ENCODE measurements at regions not wholly inside any gene's neighbourhood (a gene's known extent, or its start where the extent isn't known, plus 50 kb on each side); places are given as distances from the start of the nearest gene placed in this dataset.

DNA sequence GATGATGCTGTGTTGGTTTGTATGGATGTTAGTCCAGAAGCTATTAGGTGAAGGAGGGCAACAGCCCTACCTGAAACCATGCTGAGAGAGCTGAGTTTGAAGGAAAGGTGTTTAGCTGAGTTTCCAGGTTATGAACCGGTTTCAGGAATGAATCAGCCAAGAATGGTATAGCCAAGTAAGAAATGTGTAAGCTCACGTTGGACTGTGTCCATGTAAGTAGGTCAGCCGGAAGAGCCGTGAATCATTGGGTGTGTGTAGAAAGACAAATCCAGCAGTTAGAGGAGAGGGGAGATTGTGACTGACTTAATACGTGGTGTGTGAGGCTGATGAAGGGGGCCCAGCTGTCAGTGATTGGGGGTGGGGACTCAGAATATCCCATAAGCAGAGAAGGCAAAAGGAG, 77.2 kb upstream of the SPIN4 start:
- Histone ChIP-seq H3K9me2 (ENCODE audit: insufficient read depth, low read length) (no peaks in the 10 kb centered on the region), H4K20me1 (ENCODE audit: insufficient read depth) (no peaks in the 10 kb centered on the region), H2AFZ (ENCODE audit: low read depth, low read length) (no peak overlapping the region), H3K9ac (ENCODE audit: low read length) (no peak overlapping the region), H3K36me3 (ENCODE audit: insufficient read depth, low read length) (no peaks in the 10 kb centered on the region), H3K79me2 (replicated peaks; ENCODE audit: insufficient read depth, low read length) (no peaks in the 10 kb centered on the region), H3F3A (ENCODE audit: insufficient read depth, low read length, poor library complexity, severe bottlenecking) (no peaks in the 10 kb centered on the region), H3K4me2 (ENCODE audit: low read length) (no peak overlapping the region), H3K4me3 (ENCODE audit: low read length) (no peak overlapping the region), H3K27me3 (ENCODE audit: insufficient read depth, low read depth, low read length) (no peaks in the 10 kb centered on the region), H3K27ac (ENCODE audit: low read length) (no peak overlapping the region), H3K9me3 (ENCODE audit: low read length) (no peaks in the 10 kb centered on the region)
- TF ChIP-seq SMC3 (conservative IDR thresholded peaks at IDR 0.05; ENCODE audit: poor library complexity) (no peak), EZH2 (IDR thresholded peaks at IDR 0.05; ENCODE audit: borderline replicate concordance, insufficient read depth, low read length, poor library complexity, severe bottlenecking) (no peak), RAD21 (conservative IDR thresholded peaks at IDR 0.05) (no peak), TAF1 (IDR thresholded peaks at IDR 0.05; ENCODE audit: low read depth) (no peak), POLR2AphosphoS5 (IDR thresholded peaks at IDR 0.05) (no peak)
- TF ChIP-seq, protein P1, sequence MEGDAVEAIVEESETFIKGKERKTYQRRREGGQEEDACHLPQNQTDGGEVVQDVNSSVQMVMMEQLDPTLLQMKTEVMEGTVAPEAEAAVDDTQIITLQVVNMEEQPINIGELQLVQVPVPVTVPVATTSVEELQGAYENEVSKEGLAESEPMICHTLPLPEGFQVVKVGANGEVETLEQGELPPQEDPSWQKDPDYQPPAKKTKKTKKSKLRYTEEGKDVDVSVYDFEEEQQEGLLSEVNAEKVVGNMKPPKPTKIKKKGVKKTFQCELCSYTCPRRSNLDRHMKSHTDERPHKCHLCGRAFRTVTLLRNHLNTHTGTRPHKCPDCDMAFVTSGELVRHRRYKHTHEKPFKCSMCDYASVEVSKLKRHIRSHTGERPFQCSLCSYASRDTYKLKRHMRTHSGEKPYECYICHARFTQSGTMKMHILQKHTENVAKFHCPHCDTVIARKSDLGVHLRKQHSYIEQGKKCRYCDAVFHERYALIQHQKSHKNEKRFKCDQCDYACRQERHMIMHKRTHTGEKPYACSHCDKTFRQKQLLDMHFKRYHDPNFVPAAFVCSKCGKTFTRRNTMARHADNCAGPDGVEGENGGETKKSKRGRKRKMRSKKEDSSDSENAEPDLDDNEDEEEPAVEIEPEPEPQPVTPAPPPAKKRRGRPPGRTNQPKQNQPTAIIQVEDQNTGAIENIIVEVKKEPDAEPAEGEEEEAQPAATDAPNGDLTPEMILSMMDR (IDR thresholded peaks at IDR 0.05; ENCODE audit: poor library complexity, severe bottlenecking), result no peak
- TF ChIP-seq, protein P2, sequence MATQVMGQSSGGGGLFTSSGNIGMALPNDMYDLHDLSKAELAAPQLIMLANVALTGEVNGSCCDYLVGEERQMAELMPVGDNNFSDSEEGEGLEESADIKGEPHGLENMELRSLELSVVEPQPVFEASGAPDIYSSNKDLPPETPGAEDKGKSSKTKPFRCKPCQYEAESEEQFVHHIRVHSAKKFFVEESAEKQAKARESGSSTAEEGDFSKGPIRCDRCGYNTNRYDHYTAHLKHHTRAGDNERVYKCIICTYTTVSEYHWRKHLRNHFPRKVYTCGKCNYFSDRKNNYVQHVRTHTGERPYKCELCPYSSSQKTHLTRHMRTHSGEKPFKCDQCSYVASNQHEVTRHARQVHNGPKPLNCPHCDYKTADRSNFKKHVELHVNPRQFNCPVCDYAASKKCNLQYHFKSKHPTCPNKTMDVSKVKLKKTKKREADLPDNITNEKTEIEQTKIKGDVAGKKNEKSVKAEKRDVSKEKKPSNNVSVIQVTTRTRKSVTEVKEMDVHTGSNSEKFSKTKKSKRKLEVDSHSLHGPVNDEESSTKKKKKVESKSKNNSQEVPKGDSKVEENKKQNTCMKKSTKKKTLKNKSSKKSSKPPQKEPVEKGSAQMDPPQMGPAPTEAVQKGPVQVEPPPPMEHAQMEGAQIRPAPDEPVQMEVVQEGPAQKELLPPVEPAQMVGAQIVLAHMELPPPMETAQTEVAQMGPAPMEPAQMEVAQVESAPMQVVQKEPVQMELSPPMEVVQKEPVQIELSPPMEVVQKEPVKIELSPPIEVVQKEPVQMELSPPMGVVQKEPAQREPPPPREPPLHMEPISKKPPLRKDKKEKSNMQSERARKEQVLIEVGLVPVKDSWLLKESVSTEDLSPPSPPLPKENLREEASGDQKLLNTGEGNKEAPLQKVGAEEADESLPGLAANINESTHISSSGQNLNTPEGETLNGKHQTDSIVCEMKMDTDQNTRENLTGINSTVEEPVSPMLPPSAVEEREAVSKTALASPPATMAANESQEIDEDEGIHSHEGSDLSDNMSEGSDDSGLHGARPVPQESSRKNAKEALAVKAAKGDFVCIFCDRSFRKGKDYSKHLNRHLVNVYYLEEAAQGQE (IDR thresholded peaks at IDR 0.05; ENCODE audit: borderline replicate concordance), result no peak

DNA sequence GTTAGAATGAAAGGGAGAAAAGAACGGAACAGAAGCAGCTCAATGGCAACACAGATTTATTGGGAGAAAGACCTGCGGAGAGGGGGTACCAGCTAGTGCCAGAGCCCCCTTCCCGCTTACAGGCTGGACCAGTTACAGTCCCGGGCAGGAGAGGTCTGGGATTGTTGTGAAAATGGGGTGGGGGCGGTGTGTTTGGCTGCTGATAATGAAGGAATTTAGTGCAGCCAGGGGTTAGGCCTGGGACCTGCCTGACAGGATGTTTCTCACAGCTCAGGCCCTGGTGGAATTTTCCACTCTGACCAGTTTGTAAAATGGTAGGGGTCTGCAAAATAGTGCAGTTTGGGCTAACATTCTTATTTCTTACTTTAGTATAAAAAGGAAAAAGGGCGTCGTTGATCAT, 75.4 kb upstream of the SPIN4 start:
- no peak overlapping the region for H3K4me2 ChIP-seq (ENCODE audit: low read length)

More for the DNA sequence above, 75.4 kb upstream of the SPIN4 start:
- H3K79me2 ChIP-seq (replicated peaks; ENCODE audit: insufficient read depth, low read length), result no peaks in the 10 kb centered on the region
- H4K20me1 ChIP-seq (ENCODE audit: insufficient read depth), result no peaks in the 10 kb centered on the region
- no peaks in the 10 kb centered on the region for H3K9me2 ChIP-seq (ENCODE audit: insufficient read depth, low read length)
- TF ChIP-seq, protein P2 (IDR thresholded peaks at IDR 0.05; ENCODE audit: borderline replicate concordance), result no peak
- TF ChIP-seq, protein P1 (IDR thresholded peaks at IDR 0.05; ENCODE audit: poor library complexity, severe bottlenecking), result no peak
- TF ChIP-seq POLR2AphosphoS5 (IDR thresholded peaks at IDR 0.05) (no peak), TAF1 (IDR thresholded peaks at IDR 0.05; ENCODE audit: low read depth) (no peak), EP300 (conservative IDR thresholded peaks at IDR 0.05; ENCODE audit: poor library complexity, severe bottlenecking) (no peak), MXI1 (conservative IDR thresholded peaks at IDR 0.05; ENCODE audit: poor library complexity, severe bottlenecking) (no peak), RAD21 (conservative IDR thresholded peaks at IDR 0.05) (no peak), SMC3 (conservative IDR thresholded peaks at IDR 0.05; ENCODE audit: poor library complexity) (no peak), EZH2 (IDR thresholded peaks at IDR 0.05; ENCODE audit: borderline replicate concordance, insufficient read depth, low read length, poor library complexity, severe bottlenecking) (no peak)
- H2AFZ ChIP-seq (ENCODE audit: low read depth, low read length), result no peak overlapping the region
- no peak overlapping the region for H3K9ac ChIP-seq (ENCODE audit: low read length)
- no peaks in the 10 kb centered on the region for H3K9me3 ChIP-seq (ENCODE audit: low read length)
- no peak overlapping the region for H3K4me3 ChIP-seq (ENCODE audit: low read length)
- no peaks in the 10 kb centered on the region for H3F3A ChIP-seq (ENCODE audit: insufficient read depth, low read length, poor library complexity, severe bottlenecking)
- H3K27ac ChIP-seq (ENCODE audit: low read length), result no peak overlapping the region
- H3K36me3 ChIP-seq (ENCODE audit: insufficient read depth, low read length), result no peaks in the 10 kb centered on the region
- H3K27me3 ChIP-seq (ENCODE audit: insufficient read depth, low read depth, low read length), result no peaks in the 10 kb centered on the region
